Loucy (cell line): ENCODE measurements at regions not wholly inside any gene's neighbourhood (a gene's known extent, or its start where the extent isn't known, plus 50 kb on each side); places are given as distances from the start of the nearest gene placed in this dataset.

Experiments
- H2AFZ ChIP-seq: fragments of 200-600 bp; sonication (generic); 2 replicates; pipeline ENCODE4 v1.6.0; 2016; ENCODE audit warnings: antibody characterized with exemption, mild to moderate bottlenecking, low read length, moderate library complexity
- H3F3A ChIP-seq: fragments of 200-600 bp; 2 replicates; pipeline ENCODE4 v1.6.0; 2016; ENCODE audit warnings: antibody characterized with exemption, low read depth, mild to moderate bottlenecking
- H3K27me3 ChIP-seq: fragments of 200-600 bp; sonication (generic); 2 replicates; pipeline ENCODE4 v1.6.1; 2014; ENCODE audit warnings: low read length, mild to moderate bottlenecking; ENCODE audit not compliant: insufficient read depth, poor library complexity, severe bottlenecking
- H3K36me3 ChIP-seq: fragments of 200-600 bp; sonication (generic); 2 replicates; pipeline ENCODE4 v1.6.1; 2016; ENCODE audit warnings: low read length; ENCODE audit not compliant: insufficient read depth
- H3K4me1 ChIP-seq: fragments of 200-600 bp; sonication (generic); 2 replicates; pipeline ENCODE4 v1.5.1; 2014; ENCODE audit warnings: low read length, mild to moderate bottlenecking; ENCODE audit not compliant: insufficient read depth, poor library complexity, severe bottlenecking
- H3K4me2 ChIP-seq: fragments of 200-600 bp; sonication (generic); 2 replicates; pipeline ENCODE4 v1.6.0; 2014; ENCODE audit warnings: antibody characterized with exemption, low read length, low read depth, mild to moderate bottlenecking; ENCODE audit not compliant: poor library complexity, severe bottlenecking
- H3K4me3 ChIP-seq: fragments of 200-600 bp; sonication (generic); 2 replicates; pipeline ENCODE4 v1.5.1; 2014; ENCODE audit warnings: low read length, mild to moderate bottlenecking, mixed read lengths; ENCODE audit not compliant: poor library complexity, severe bottlenecking
- H3K79me2 ChIP-seq: fragments of 200-600 bp; sonication (generic); 2 replicates; pipeline ENCODE4 v1.6.1; 2014; ENCODE audit warnings: low read length; ENCODE audit not compliant: insufficient read depth
- H3K9ac ChIP-seq: fragments of 200-600 bp; sonication (generic); 2 replicates; pipeline ENCODE4 v1.6.0; 2014; ENCODE audit warnings: mild to moderate bottlenecking, low read depth, low read length, moderate library complexity; ENCODE audit not compliant: poor library complexity, severe bottlenecking
- H3K9me2 ChIP-seq: fragments of 200-600 bp; sonication (generic); replicated peaks from 2 replicates; pipeline ENCODE4 v1.6.1; 2016; ENCODE audit warnings: low read depth, low read length, mixed read lengths
- H3K9me3 ChIP-seq: fragments of 200-600 bp; sonication (generic); 2 replicates; pipeline ENCODE4 v1.6.1; 2014; ENCODE audit warnings: mild to moderate bottlenecking, antibody characterized with exemption, low read length, low read depth; ENCODE audit not compliant: insufficient read depth
- H4K20me1 ChIP-seq: fragments of 200-600 bp; sonication (generic); 2 replicates; pipeline ENCODE4 v1.6.0; 2014; ENCODE audit warnings: antibody characterized with exemption, low read length, mild to moderate bottlenecking; ENCODE audit not compliant: insufficient read depth, poor library complexity, severe bottlenecking
- CTCF ChIP-seq: fragments of 200-600 bp; sonication (generic); conservative IDR thresholded peaks from 2 replicates; pipeline ENCODE4 v1.5.1; 2014; ENCODE audit warnings: mild to moderate bottlenecking, antibody characterized with exemption, low read length
- EZH2phosphoT487 ChIP-seq: fragments of 200-600 bp; IDR thresholded peaks from 2 replicates; pipeline ENCODE4 v1.6.1; 2018; ENCODE audit warnings: antibody characterized with exemption, mild to moderate bottlenecking, moderate library complexity, borderline replicate concordance

DNA sequence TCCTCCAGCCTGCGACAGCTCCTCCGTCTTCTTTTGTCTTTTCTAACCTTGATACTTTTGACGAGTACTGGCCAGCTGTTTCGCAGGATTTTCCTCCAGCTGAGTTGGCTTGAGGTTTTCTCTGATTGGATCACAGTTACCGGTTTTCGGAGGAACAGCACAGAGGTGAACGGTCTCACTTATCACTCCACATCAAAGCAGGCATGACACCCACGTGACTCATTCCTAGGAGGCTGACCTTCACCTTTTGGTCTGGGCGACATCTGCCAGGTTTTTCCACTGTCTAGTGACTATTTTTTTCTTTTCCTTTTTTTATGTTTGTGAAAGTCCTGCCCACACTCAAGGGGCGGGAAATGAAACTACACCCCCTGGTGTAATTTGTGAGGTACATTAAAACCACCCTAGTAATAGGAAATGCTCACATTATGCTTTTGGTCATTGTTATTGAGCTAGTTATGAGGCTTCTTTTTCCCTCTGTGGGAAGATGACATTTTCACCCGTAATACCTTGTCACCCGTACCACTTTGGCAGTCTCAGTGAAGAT is 319.2 kb downstream of the GADD45G start:
- no peak overlapping the region for H2AFZ ChIP-seq
- no peaks in the 10 kb centered on the region for H3K4me1 ChIP-seq
- no peak overlapping the region for H3K4me2 ChIP-seq
- H3K36me3 ChIP-seq = no peaks in the 10 kb centered on the region
- no peaks in the 10 kb centered on the region for H3K9me3 ChIP-seq
- TF ChIP-seq EZH2phosphoT487 (no peak), CTCF (peak; percentile 41)
- H3K27me3 ChIP-seq = no peaks in the 10 kb centered on the region
- H3K4me3 ChIP-seq = no peak overlapping the region
- H3K9ac ChIP-seq = no peak overlapping the region
- no peaks in the 10 kb centered on the region for H3F3A ChIP-seq
- no peaks in the 10 kb centered on the region for H3K79me2 ChIP-seq
- H4K20me1 ChIP-seq = no peaks in the 10 kb centered on the region
- no peaks in the 10 kb centered on the region for H3K9me2 ChIP-seq

- H3K36me3 ChIP-seq = no peaks in the 10 kb centered on the region
- no peaks in the 10 kb centered on the region for H3K79me2 ChIP-seq
- peaks cover under 1% of the 10 kb centered on the region for H3K4me1 ChIP-seq
- H2AFZ ChIP-seq = no peak overlapping the region
- H3K4me3 ChIP-seq = no peak overlapping the region
- H3K27me3 ChIP-seq = no peaks in the 10 kb centered on the region
- H3K4me2 ChIP-seq = no peak overlapping the region
- no peaks in the 10 kb centered on the region for H4K20me1 ChIP-seq
- TF ChIP-seq EZH2phosphoT487 = no peak
- TF ChIP-seq CTCF = no peak
- no peaks in the 10 kb centered on the region for H3K9me3 ChIP-seq
- no peaks in the 10 kb centered on the region for H3F3A ChIP-seq
- H3K9ac ChIP-seq = no peak overlapping the region
- H3K9me2 ChIP-seq = no peaks in the 10 kb centered on the region
Observed at GRCh38 chr9:89924611-89925010, 319.8 kb downstream of the GADD45G start.

- TF ChIP-seq CTCF = no peak
- TF ChIP-seq EZH2phosphoT487 = no peak
- peaks cover 8% of the 10 kb centered on the region for H3K4me1 ChIP-seq
- no peaks in the 10 kb centered on the region for H3K9me2 ChIP-seq
- no peak overlapping the region for H3K4me3 ChIP-seq
- no peak overlapping the region for H3K9ac ChIP-seq
- no peak overlapping the region for H2AFZ ChIP-seq
- H3K79me2 ChIP-seq = no peaks in the 10 kb centered on the region
- no peaks in the 10 kb centered on the region for H3K36me3 ChIP-seq
- H3K27me3 ChIP-seq = no peaks in the 10 kb centered on the region
- no peaks in the 10 kb centered on the region for H4K20me1 ChIP-seq
- H3F3A ChIP-seq = no peaks in the 10 kb centered on the region
- H3K9me3 ChIP-seq = no peaks in the 10 kb centered on the region
- H3K4me2 ChIP-seq = no peak overlapping the region
Observed at GRCh38 chr9:89926167-89926566, 321.4 kb downstream of the GADD45G start.
